Lung (tissue), 11 donors: ENCODE measurements at regions not wholly inside any gene's neighbourhood (a gene's known extent, or its start where the extent isn't known, plus 50 kb on each side); places are given as distances from the start of the nearest gene placed in this dataset.

Experiments used
- ATAC-seq: fragments of 200-7000 bp; cut with Tn5 transposase; one replicate; pipeline ENCODE4 v1.9.1; 2020; ENCODE audit warnings: moderate number of reproducible peaks; ENCODE audit not compliant: insufficient read depth, low FRiP score
- DNase-seq, 3 donors: peaks; one replicate each; pipeline ENCODE4 v3.0.0-alpha.2; 2013 to 2017
- H3K27ac ChIP-seq, 2 donors: one replicate each; pipeline ENCODE4 v1.5.1; 2013; ENCODE audit warnings: mild to moderate bottlenecking in 2 of 2, moderate library complexity in 2 of 2, control low read depth in 1 of 2, inconsistent platforms in 1 of 2, low read depth in 1 of 2, low read length in 1 of 2
- H3K27me3 ChIP-seq, 3 donors: one replicate each; pipeline ENCODE4 v1.5.1; 2013; ENCODE audit warnings: low read length in 2 of 3; ENCODE audit not compliant: control insufficient read depth in 3 of 3, insufficient read depth in 3 of 3
- H3K36me3 ChIP-seq, 4 donors: one replicate each; pipeline ENCODE4 v1.5.1; 2013; ENCODE audit warnings: low read length in 4 of 4, mild to moderate bottlenecking in 1 of 4, moderate library complexity in 1 of 4; ENCODE audit not compliant: control insufficient read depth in 4 of 4, insufficient read depth in 4 of 4
- H3K4me1 ChIP-seq, 5 donors: one replicate each; pipeline ENCODE4 v1.5.1; 2013; ENCODE audit warnings: low read length in 5 of 5, mild to moderate bottlenecking in 2 of 5, moderate library complexity in 1 of 5; ENCODE audit not compliant: control insufficient read depth in 5 of 5, insufficient read depth in 5 of 5
- H3K4me3 ChIP-seq: one replicate; pipeline ENCODE4 v1.5.1; 2013; ENCODE audit warnings: mild to moderate bottlenecking, control low read depth, moderate library complexity
- H3K9ac ChIP-seq, 2 donors: one replicate each; pipeline ENCODE4 v1.5.1; 2013; ENCODE audit warnings: low read length in 2 of 2, control low read depth in 1 of 2; ENCODE audit not compliant: insufficient read depth in 1 of 2
- H3K9me3 ChIP-seq, 4 donors: one replicate each; pipeline ENCODE4 v1.5.1; 2013; ENCODE audit warnings: low read length in 3 of 4, mild to moderate bottlenecking in 1 of 4, moderate library complexity in 1 of 4; ENCODE audit not compliant: control insufficient read depth in 4 of 4, insufficient read depth in 3 of 4
- WGBS, 2 donors: extraction: QIAGEN DNeasy Blood & Tissue Kit; methylation state at CpG; one replicate each; pipeline ENCODE4 v1.1.7; 2013; 5-methylcytosine and 5-hydroxymethylcytosine counted together
- TF ChIP-seq, protein P1 (sequence below): IDR thresholded peaks from 2 replicates; pipeline ENCODE4 v1.5.1; 2012; ENCODE audit warnings: mild to moderate bottlenecking; ENCODE audit errors: control extremely low read depth, extremely low read depth
- donor health status: control.
- donor health status: control.
- donor health status: Bipolar disorder and iron deficiency.
- donor health status: healthy.
- donor health status: DM: yes; HTN: yes; CAD: no.

DNA sequence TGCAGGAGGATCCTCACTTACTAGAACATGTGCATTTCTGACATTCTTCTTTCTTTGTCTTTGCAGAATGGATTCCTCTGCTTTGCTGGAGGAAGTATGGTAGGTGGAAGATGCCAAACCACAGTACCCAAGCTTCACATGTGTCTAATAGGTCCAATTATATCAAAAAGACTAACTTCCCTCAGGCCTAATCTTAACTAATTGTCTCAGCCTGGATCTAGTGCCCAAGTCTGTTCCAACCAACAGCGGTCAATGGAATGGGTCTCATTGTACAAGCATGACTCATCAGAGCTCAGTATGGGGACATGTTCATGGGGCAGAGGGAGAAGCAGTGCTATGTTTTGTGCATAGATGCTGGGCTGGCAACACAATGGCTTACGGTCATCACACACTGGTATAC is 81.6 kb upstream of the CSNK1A1L start:
- Histone ChIP-seq H3K4me1 (peaks cover 0 to 4% (median 0%) of the 10 kb centered on the region in 5 donors), H3K9me3 (no peaks in the 10 kb centered on the region), H3K9ac (no peak overlapping the region), H3K27me3 (no peaks in the 10 kb centered on the region), H3K27ac (no peak overlapping the region), H3K4me3 (no peak overlapping the region), H3K36me3 (no peaks in the 10 kb centered on the region)
- ATAC-seq (no peak), DNase-seq (no peak)
- TF ChIP-seq, protein P1, sequence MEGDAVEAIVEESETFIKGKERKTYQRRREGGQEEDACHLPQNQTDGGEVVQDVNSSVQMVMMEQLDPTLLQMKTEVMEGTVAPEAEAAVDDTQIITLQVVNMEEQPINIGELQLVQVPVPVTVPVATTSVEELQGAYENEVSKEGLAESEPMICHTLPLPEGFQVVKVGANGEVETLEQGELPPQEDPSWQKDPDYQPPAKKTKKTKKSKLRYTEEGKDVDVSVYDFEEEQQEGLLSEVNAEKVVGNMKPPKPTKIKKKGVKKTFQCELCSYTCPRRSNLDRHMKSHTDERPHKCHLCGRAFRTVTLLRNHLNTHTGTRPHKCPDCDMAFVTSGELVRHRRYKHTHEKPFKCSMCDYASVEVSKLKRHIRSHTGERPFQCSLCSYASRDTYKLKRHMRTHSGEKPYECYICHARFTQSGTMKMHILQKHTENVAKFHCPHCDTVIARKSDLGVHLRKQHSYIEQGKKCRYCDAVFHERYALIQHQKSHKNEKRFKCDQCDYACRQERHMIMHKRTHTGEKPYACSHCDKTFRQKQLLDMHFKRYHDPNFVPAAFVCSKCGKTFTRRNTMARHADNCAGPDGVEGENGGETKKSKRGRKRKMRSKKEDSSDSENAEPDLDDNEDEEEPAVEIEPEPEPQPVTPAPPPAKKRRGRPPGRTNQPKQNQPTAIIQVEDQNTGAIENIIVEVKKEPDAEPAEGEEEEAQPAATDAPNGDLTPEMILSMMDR, result no peak
- 98% methylated on average over 2 of the region's 2 CpGs for WGBS, 2 donors

DNA sequence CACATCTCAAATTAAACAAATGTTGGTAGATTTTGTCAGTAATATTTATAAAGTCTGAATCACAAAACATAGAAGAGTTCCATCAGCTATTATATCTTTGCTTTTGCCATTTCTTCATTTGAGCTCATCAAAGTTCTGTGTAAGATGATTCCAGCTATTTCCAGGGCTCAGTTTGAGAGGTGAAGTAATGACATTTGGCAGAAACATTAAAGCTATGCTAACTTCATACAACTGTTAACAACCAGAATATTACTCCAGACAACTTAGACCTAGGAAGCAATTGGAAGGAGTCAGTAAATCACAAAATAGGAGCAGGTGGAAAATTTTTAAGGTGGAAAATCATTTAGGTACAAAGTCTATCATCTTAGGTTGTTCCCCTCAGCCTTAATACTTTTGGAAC is 76.2 kb upstream of the CSNK1A1L start:
- Histone ChIP-seq H3K9me3 (no peaks in the 10 kb centered on the region), H3K4me1 (peaks cover 0 to 21% (median 0%) of the 10 kb centered on the region in 5 donors), H3K9ac (no peak overlapping the region), H3K27ac (no peak overlapping the region), H3K27me3 (no peaks in the 10 kb centered on the region), H3K4me3 (no peak overlapping the region), H3K36me3 (no peaks in the 10 kb centered on the region)
- TF ChIP-seq, protein P1, result no peak
- no peak for ATAC-seq
- DNase-seq, result peak in 1 of 3 donors; percentile 11

DNA sequence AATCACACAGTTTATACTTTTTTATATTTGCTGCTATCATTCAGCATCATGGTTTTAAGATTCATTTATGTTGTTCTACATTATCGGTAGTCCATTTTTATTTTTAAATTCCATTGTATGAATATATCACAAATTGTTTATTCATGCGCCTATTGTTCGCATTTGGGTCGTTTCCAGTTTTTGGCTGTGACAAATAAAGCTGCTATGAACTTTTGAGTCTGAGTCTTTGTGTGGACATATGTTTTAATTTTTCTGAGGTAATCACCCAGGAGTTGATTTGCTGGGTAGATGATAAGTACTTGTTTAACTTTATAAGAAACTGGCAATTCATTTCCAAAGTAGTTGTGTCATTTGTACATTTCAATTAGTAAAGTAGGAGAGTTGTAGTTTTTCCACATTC is 74.2 kb upstream of the CSNK1A1L start:
- Histone ChIP-seq H3K27me3 (no peaks in the 10 kb centered on the region), H3K4me3 (no peak overlapping the region), H3K4me1 (peaks cover 0 to 40% (median 7%) of the 10 kb centered on the region in 5 donors), H3K9ac (no peak overlapping the region), H3K36me3 (no peaks in the 10 kb centered on the region), H3K27ac (no peak overlapping the region), H3K9me3 (peaks cover 0 to 2% (median 0%) of the 10 kb centered on the region in 4 donors)
- 52 to 77% methylated on average over 4 of the region's 4 CpGs for WGBS, 2 donors
- ATAC-seq (no peak), DNase-seq (peak in 2 of 3 donors; percentile 20 to 45)
- TF ChIP-seq, protein P1, result no peak

DNA sequence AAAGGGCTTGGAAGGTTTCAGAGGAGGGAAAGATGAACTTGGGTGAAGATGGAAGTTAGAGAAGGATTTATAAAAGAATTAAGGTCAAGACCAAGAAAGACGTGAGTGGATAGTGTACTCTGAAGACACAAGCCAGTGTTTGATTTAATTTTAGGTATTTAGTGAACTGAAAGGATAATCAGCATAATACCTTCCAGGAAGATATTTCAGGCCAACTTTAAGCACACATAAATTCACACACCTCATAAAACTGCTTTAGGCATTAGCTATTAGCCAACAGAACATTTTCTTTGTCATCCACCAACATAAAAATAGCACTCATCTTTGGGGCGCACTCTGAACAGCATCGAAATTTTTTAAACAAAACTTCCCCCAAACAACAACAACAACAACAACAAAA is 71.7 kb upstream of the CSNK1A1L start:
- Histone ChIP-seq H3K9ac (no peak overlapping the region), H3K36me3 (peaks cover 0 to 2% (median 0%) of the 10 kb centered on the region in 4 donors)
- 82 to 90% methylated on average over 3 of the region's 3 CpGs for WGBS, 2 donors

More for the DNA sequence above, 71.7 kb upstream of the CSNK1A1L start:
- Histone ChIP-seq H3K4me3 (no peak overlapping the region), H3K9me3 (peaks cover 0 to 2% (median 0%) of the 10 kb centered on the region in 4 donors), H3K4me1 (peaks cover 0 to 61% (median 7%) of the 10 kb centered on the region in 5 donors), H3K27me3 (no peaks in the 10 kb centered on the region), H3K27ac (no peak overlapping the region)
- TF ChIP-seq, protein P1, result no peak
- DNase-seq (no peak), ATAC-seq (no peak)
